Activated naive CD8-positive, alpha-beta T cell treated with anti-CD3 and anti-CD28 coated beads, Interleukin-2, amount 50 U/mL, for 24 hours (primary cell): ENCODE measurements at regions not wholly inside any gene's neighbourhood (a gene's known extent, or its start where the extent isn't known, plus 50 kb on each side); places are given as distances from the start of the nearest gene placed in this dataset.

Experiments
- ATAC-seq: fragments of 150-1000 bp; cut with Tn5 transposase; one replicate; pipeline ENCODE4 v1.10.0; 2021
- DNase-seq: peaks from one replicate; pipeline ENCODE4 v3.0.0; 2021
- H3K27ac Mint-ChIP-seq: one replicate; pipeline ENCODE4 v1.8.0; 2021; ENCODE audit warnings: mild to moderate bottlenecking, mixed read lengths
- H3K27me3 Mint-ChIP-seq: one replicate; pipeline ENCODE4 v1.8.0; 2021; ENCODE audit warnings: mixed read lengths
- H3K36me3 Mint-ChIP-seq: one replicate; pipeline ENCODE4 v1.8.0; 2021; ENCODE audit warnings: low read depth, mixed read lengths
- H3K4me1 Mint-ChIP-seq: one replicate; pipeline ENCODE4 v1.8.0; 2021; ENCODE audit warnings: mixed read lengths
- H3K4me3 Mint-ChIP-seq: one replicate; pipeline ENCODE4 v1.8.0; 2021; ENCODE audit warnings: mild to moderate bottlenecking, moderate library complexity, mixed read lengths
- H3K9me3 Mint-ChIP-seq: one replicate; pipeline ENCODE4 v1.8.0; 2021; ENCODE audit warnings: mixed read lengths

DNA sequence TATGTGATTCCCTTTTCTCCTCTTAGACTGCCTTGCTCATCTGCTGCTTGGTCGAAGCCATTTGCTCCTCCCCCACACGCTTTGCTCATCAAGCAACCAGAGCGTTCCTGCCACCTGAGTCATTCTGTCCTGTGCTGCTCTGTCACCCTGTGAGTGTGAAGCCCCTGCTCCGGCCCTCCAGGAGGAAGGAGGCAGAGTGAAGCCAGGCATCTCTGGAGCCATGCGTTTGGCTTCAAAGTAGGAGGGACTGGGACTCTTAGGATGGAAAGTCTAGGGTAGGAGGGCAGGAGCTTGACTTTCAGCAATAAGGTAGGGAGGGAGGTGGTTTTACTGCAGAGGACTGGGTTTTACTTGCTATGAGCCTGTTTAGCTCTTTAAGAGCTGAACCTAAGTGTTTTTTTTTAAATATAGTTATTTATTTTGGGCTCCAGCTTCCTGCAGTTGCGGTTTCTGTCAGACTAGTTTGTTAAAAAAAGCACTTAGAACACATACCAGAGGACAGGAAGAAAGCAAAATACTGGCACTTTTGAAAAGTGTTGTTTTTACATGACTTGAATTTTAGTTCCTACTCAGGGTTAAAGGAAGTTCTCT, 63.6 kb downstream of the SPINK2 start:
- DNase-seq, result peak; percentile 79
- no peaks in the 10 kb centered on the region for H3K9me3 Mint-ChIP-seq
- no peaks in the 10 kb centered on the region for H3K36me3 Mint-ChIP-seq
- ATAC-seq, result peak; percentile 99
- H3K27me3 Mint-ChIP-seq, result no peaks in the 10 kb centered on the region
- H3K4me1 Mint-ChIP-seq, result peaks cover 59% of the 10 kb centered on the region
- peak overlapping the region; percentile 93 for H3K27ac Mint-ChIP-seq
- peak overlapping the region; percentile 76 for H3K4me3 Mint-ChIP-seq

DNA sequence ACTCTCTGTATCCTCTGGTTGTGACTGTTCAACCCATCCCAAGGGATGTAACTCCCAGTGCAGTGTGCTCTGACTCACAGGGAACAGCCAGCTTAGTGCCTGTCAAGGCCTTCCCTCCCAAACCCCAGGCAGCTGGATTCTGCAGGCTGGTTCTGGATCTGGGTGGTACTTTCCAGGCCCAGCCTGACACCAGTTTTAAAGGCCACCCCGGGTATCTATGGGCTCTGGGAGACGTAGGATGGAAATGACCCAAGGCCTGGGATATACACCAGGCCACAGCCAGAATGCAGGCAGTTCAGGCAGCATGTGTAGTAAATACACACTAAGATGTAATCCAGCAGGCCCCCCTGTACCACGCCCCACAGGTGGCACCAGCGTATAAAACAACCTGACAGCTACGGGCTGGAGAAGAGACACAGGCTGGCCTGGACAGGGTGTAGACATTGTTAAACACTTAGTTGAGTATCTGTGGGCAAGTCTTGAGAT, 64.2 kb downstream of the SPINK2 start:
- ATAC-seq (peak; percentile 66), DNase-seq (peak; percentile 32)
- Mint-ChIP-seq H3K27me3 (no peaks in the 10 kb centered on the region), H3K36me3 (no peaks in the 10 kb centered on the region), H3K4me1 (peaks cover 54% of the 10 kb centered on the region), H3K27ac (peak overlapping the region; percentile 93), H3K9me3 (no peaks in the 10 kb centered on the region), H3K4me3 (peak overlapping the region; percentile 76)

DNA sequence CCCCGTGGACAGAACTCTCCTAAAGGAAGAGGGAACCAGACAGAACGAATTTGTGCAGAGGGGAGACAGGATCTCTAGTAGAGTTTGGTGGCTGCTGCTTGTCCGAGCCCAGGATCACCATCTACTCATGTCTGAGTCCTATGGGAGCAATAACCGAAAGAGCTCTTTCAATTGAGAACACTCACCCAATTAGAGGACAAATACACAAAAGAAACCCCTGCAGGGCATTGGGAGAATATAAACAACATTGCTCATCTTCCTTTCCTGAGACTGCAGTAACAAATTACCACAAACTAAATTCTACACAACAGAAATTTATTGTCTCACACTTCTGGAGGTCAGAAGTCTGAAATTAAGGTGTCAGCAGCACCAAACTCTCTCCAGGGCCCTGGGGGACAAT, 65.6 kb downstream of the SPINK2 start:
- peaks cover 50% of the 10 kb centered on the region for H3K4me1 Mint-ChIP-seq

DNA sequence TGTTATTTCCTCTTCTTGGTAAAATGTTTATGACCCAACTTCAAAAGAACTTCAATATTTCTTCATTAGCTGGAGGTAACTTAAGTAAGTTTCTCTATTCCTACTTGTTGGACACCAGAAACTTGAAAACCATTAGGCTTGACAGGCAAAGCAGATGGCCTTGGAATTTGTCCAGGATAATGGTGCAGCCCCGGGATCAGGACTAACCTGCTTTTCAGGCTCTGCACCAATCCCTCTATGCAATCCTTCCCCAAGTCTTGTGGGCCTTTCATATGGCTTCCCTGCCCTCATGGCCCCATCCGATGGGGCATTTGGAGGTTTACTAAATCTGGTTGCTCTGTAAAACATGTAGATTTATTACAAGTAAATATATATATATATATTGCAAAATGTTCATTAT, 68.5 kb downstream of the SPINK2 start:
- Mint-ChIP-seq H3K4me3 (no peak overlapping the region), H3K27me3 (no peaks in the 10 kb centered on the region), H3K27ac (no peak overlapping the region), H3K4me1 (peaks cover 28% of the 10 kb centered on the region), H3K9me3 (peaks cover 5% of the 10 kb centered on the region), H3K36me3 (no peaks in the 10 kb centered on the region)
- no peak for DNase-seq
- no peak for ATAC-seq

More for the DNA sequence above, 65.6 kb downstream of the SPINK2 start:
- DNase-seq (no peak), ATAC-seq (no peak)
- no peaks in the 10 kb centered on the region for H3K9me3 Mint-ChIP-seq
- H3K4me3 Mint-ChIP-seq, result no peak overlapping the region
- H3K27ac Mint-ChIP-seq, result no peak overlapping the region
- H3K36me3 Mint-ChIP-seq, result no peaks in the 10 kb centered on the region
- no peaks in the 10 kb centered on the region for H3K27me3 Mint-ChIP-seq

DNA sequence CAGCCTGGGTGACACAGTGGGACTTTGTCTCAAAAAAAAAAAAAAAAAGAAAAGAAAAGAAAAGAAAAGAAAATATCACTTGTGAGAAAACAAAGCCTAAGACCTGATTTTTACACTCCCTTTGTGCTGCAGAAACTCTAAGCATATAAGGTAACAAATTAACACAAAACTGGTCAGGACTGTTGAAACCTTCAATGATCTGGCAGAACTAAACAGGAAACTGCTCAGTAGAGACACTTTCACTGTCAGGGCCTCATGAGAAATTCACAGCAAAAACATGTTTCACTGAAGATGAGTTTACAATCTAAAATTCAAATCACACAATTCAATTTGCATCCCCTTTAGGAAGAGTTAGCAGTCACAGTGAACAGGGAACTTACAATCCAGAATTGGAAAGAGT, 69.1 kb upstream of the HOPX start:
- DNase-seq (no peak), ATAC-seq (no peak)
- Mint-ChIP-seq H3K36me3 (no peaks in the 10 kb centered on the region), H3K4me1 (peaks cover 4% of the 10 kb centered on the region), H3K9me3 (peaks cover 5% of the 10 kb centered on the region), H3K27me3 (no peaks in the 10 kb centered on the region), H3K4me3 (no peak overlapping the region), H3K27ac (no peak overlapping the region)

DNA sequence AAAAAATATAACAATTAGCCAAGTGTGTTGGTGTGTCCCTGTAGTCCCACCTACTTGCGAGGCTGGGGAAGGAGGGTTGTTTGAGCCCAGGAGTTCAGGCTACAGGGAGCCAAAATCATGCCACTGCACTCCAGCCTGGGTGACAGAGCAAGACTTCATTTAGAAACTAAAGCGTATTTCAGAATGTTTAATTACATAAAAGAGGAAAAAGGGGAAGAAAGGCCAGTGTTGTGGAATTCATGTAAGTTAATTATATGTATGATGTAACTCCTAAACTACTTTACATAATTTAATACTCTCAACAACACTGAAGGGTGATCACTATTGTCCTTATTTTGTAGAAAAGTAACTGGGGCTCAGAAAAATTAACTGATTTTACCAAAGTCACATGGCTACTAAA, 67.2 kb upstream of the HOPX start:
- Mint-ChIP-seq H3K27me3 (no peaks in the 10 kb centered on the region), H3K9me3 (peaks cover 5% of the 10 kb centered on the region), H3K4me1 (peaks cover 5% of the 10 kb centered on the region), H3K4me3 (no peak overlapping the region), H3K27ac (no peak overlapping the region), H3K36me3 (no peaks in the 10 kb centered on the region)
- no peak for DNase-seq
- no peak for ATAC-seq

DNA sequence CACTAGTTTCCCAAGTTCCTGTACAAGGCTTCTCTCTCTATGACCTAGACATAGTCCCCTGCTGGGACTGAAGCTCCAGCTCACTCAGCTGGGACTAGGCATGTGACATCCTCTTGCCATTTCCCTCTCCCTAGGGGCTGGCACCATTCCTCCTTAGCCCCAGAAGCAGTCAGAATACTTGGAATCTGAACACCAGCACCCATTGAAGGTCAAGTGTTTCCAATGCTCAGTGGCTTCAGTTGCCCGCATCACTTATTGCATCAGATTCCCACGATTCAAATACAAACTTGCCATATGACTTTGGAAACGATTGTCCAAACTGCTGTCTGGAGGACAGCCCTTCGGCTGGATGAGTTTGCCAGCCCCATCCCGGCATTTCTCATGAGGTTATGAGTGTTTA, 65.5 kb upstream of the HOPX start:
- Mint-ChIP-seq H3K4me3 (no peak overlapping the region), H3K27me3 (no peaks in the 10 kb centered on the region), H3K27ac (no peak overlapping the region), H3K9me3 (peaks cover 5% of the 10 kb centered on the region), H3K36me3 (no peaks in the 10 kb centered on the region), H3K4me1 (peaks cover 5% of the 10 kb centered on the region)
- no peak for DNase-seq
- no peak for ATAC-seq

DNA sequence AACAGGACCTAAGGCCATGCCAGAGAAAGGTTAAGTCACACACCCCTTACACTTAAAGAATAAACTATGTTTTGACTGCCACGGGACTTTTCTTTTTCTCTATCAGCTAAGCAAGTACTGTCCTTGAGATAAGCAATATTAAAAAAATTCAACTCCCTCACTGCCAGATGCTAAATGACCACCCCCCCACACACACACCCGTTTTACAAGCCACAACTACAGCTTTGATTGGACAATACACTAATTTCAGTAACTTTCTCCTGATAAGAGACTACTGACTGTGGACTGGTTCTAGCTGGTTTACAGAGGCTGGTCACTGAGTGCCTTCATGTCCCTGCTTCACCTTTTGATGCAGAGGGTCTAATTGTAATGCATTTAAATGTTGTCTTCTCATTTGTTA, 63.9 kb upstream of the HOPX start:
- Mint-ChIP-seq H3K4me3 (no peak overlapping the region), H3K9me3 (no peaks in the 10 kb centered on the region), H3K27me3 (no peaks in the 10 kb centered on the region), H3K36me3 (no peaks in the 10 kb centered on the region), H3K4me1 (peaks cover 3% of the 10 kb centered on the region), H3K27ac (no peak overlapping the region)
- ATAC-seq (no peak), DNase-seq (no peak)

DNA sequence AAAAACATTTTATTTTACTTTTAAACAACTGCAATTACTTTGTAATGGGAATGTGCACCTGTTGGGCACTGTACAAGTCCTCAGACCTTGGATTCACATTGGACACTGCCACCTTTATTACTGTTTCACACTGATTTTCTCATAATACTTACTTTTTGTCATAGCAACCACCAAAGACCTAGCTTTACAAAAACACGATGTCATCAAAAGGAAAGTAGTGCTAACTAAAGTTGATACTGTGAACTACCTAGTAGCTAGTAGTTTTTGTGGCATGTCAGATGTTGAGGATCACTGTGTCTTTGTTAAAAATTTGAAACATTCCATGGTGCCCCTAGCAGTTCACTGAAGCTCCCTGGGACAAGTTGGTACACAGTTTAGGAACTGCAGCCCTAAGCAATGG, 62.9 kb upstream of the HOPX start:
- H3K9me3 Mint-ChIP-seq, result no peaks in the 10 kb centered on the region
- ATAC-seq (no peak), DNase-seq (no peak)

DNA sequence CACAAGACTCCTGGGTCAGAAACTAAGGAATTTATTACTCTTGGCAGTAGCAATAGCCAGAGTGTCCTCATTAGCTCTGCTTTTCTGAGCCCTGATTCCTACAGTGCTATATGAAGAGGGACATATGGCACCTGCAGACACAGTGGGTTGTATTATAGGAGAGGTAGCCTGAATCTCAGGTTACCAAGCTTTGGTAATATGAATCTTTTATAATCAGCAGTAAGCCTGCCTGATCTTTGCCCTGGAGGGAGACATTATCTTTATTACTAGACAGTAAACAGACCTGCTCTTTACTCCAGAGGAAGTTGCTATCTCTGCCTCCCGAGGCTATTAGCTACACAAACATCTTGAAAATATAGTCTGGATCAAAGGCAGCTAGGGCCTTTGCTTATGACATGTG, 62.5 kb upstream of the HOPX start:
- DNase-seq (no peak), ATAC-seq (no peak)
- H3K27me3 Mint-ChIP-seq, result no peaks in the 10 kb centered on the region
- H3K4me3 Mint-ChIP-seq, result no peak overlapping the region
- H3K4me1 Mint-ChIP-seq, result peaks cover 10% of the 10 kb centered on the region
- H3K36me3 Mint-ChIP-seq, result no peaks in the 10 kb centered on the region
- no peak overlapping the region for H3K27ac Mint-ChIP-seq
- no peaks in the 10 kb centered on the region for H3K9me3 Mint-ChIP-seq

More for the DNA sequence above, 62.9 kb upstream of the HOPX start:
- no peaks in the 10 kb centered on the region for H3K36me3 Mint-ChIP-seq
- H3K27me3 Mint-ChIP-seq, result no peaks in the 10 kb centered on the region
- H3K27ac Mint-ChIP-seq, result no peak overlapping the region
- peaks cover 7% of the 10 kb centered on the region for H3K4me1 Mint-ChIP-seq
- H3K4me3 Mint-ChIP-seq, result no peak overlapping the region

DNA sequence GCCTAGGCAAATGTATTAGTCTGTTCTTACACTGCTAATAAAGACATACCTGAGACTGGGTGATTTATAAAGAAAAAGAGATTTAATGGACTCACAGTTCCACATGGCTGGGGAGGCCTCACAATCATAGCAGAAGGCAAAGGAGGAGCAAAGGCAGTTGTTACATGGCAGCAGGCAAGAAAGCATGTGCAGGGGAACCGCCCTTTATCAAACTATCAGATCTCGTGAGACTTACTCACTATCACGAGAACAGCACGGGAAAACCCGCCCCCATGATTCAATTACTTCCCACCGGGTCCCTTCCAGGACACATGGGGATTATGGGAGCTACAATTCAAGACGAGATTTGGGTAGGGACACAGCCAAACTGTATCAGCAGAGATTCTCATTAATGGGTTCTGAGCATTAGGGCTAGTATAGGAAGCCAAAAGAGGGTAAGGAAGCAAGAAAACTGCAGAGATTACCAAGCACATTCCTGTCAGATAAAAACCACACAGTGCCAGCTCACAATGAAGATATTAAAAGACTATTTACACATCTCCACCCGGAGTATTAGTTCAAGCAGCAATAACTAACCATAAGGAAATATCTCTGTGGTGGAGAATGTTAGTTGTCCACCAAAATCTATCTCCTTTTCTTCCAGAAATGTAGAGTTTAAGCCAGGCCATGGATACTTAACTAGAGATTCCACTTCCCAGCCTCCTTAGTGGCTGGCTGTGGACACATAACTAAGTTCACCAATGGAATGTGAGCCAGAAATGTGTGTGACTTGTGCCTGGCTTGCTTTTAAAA, 61.2 kb upstream of the HOPX start:
- Mint-ChIP-seq H3K9me3 (no peaks in the 10 kb centered on the region), H3K4me1 (peaks cover 11% of the 10 kb centered on the region), H3K27ac (no peak overlapping the region), H3K4me3 (no peak overlapping the region), H3K27me3 (no peaks in the 10 kb centered on the region), H3K36me3 (no peaks in the 10 kb centered on the region)
- no peak for DNase-seq
- no peak for ATAC-seq

DNA sequence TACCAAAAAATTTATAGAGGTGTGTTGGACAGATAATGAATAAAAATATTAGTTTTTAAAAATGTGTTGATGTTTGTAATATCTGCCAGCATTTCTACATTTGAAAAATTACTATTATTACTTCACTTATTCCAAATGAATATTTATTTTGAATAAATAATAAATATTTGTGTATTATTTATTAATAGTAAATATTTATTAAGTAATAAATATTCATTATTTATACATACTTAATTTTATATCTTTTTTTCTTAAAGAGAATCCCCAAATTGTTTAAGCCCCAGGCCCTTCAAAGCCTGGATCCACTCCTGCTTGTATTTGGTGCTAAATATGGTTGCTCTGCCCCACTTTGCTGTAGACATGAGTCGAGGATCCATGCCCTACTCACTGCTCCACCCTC, 60.5 kb upstream of the HOPX start:
- H3K36me3 Mint-ChIP-seq, result no peaks in the 10 kb centered on the region
- H3K9me3 Mint-ChIP-seq, result no peaks in the 10 kb centered on the region
- no peak for DNase-seq
- peaks cover 11% of the 10 kb centered on the region for H3K4me1 Mint-ChIP-seq
- H3K4me3 Mint-ChIP-seq, result no peak overlapping the region
- no peaks in the 10 kb centered on the region for H3K27me3 Mint-ChIP-seq
- ATAC-seq, result no peak
- no peak overlapping the region for H3K27ac Mint-ChIP-seq

DNA sequence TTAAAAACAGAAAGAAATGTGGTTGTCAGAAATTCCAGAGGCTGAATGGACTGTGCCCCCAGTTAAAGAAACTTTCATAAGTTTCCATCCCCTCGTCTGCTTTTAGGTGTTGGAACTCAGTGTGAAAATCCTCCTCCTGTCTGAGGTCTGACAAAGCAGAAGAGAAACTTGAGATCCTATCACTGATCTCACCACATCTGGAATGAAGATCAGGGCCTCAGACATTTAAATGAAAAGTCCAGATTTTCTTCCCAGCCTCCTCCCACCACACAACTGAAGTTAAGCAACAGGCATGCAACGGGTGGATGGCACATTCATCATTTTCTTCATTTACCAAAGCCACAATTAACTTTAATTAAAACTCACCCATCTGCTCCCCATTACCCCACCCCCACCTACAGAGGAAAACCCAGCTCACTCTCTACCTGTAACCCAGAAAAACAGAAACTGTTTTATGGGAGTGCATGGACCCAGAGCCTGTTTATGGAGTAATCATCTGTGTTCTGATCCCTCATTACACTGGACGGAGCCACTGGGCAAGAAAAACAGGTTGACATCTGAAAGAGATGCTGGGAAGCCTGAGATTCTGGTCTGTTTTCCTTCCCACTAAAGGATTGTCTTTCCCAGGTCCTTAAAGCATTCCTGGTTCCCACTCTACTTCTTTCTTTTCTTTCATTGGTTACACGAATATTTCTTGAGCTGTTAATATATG, 58.1 kb upstream of the HOPX start:
- Mint-ChIP-seq H3K27ac (no peak overlapping the region), H3K9me3 (no peaks in the 10 kb centered on the region)
- no peak for DNase-seq

DNA sequence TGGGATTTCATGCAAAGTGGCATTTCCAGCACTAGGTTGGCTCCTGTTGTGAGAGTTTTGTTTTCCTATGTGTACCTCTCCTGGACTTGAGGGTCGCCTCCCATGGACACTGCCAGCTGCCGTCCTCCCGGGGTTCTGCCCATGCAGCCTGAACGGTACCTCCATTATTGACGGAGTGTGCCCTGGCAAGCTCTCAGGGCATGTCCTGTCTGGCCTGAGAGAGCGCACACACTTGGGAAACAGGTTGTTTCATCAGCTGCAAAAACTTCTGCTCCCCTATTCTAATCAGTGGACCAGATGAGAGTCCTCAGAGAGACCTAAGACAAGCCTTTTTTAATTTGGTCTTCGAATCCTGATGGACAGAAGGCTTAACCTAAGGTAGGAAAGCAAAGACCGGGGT, 56.6 kb upstream of the HOPX start:
- no peaks in the 10 kb centered on the region for H3K27me3 Mint-ChIP-seq
- no peaks in the 10 kb centered on the region for H3K9me3 Mint-ChIP-seq
- no peak overlapping the region for H3K4me3 Mint-ChIP-seq
- H3K36me3 Mint-ChIP-seq, result no peaks in the 10 kb centered on the region
- H3K4me1 Mint-ChIP-seq, result peaks cover 7% of the 10 kb centered on the region
- no peak overlapping the region for H3K27ac Mint-ChIP-seq
- no peak for DNase-seq
- no peak for ATAC-seq

More for the DNA sequence above, 58.1 kb upstream of the HOPX start:
- Mint-ChIP-seq H3K36me3 (no peaks in the 10 kb centered on the region), H3K4me1 (peaks cover 10% of the 10 kb centered on the region), H3K4me3 (no peak overlapping the region), H3K27me3 (no peaks in the 10 kb centered on the region)
- no peak for ATAC-seq

DNA sequence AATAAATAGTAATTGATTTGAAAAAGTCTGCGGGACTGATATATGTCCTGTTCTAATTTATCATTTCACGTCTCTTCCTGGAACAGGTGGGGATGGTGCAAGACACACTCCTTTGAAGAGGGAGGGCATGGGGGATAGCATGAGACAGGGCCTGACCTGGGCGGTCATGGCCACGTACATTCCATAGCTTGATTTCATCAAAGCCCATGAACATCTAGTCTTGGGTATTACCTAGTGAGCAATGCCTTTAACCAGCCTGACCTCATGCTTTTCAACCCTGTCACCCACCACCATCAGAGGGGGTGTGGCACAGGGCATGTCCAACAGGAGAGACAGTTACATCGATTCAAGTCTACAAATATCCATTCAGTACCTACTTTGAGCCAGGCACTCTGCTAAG, 52.3 kb upstream of the HOPX start:
- ATAC-seq, result no peak
- no peak overlapping the region for H3K4me3 Mint-ChIP-seq
- H3K27ac Mint-ChIP-seq, result no peak overlapping the region
- no peaks in the 10 kb centered on the region for H3K4me1 Mint-ChIP-seq
- H3K9me3 Mint-ChIP-seq, result no peaks in the 10 kb centered on the region
- H3K36me3 Mint-ChIP-seq, result no peaks in the 10 kb centered on the region
- H3K27me3 Mint-ChIP-seq, result no peaks in the 10 kb centered on the region
- DNase-seq, result no peak
